ENCODE measurements at regions not wholly inside any gene's neighbourhood (a gene's known extent, or its start where the extent isn't known, plus 50 kb on each side); places are given as distances from the start of the nearest gene placed in this dataset.

- in situ Hi-C loops (cut with HindIII; ENCODE audit: low sequenced_read_pairs): no loop called here
Measured at GRCh38 chr2:237011206-237011795, 74.4 kb upstream of the COPS8 start.

GRCh38 chr2:237012004-237012403, 73.7 kb upstream of the COPS8 start:
- in situ Hi-C loops (cut with HindIII; ENCODE audit: low sequenced_read_pairs): no loop called here

GRCh38 chr2:237012577-237013267, 73.0 kb upstream of the COPS8 start:
- in situ Hi-C loops (cut with HindIII; ENCODE audit: low sequenced_read_pairs): no loop called here

- in situ Hi-C loops (cut with HindIII; ENCODE audit: low sequenced_read_pairs): no loop called here
Measured at GRCh38 chr2:237016121-237016915, 69.4 kb upstream of the COPS8 start.

- in situ Hi-C loops (cut with HindIII; ENCODE audit: low sequenced_read_pairs): no loop called here
Measured at GRCh38 chr2:237020090-237020489, 65.6 kb upstream of the COPS8 start.

- in situ Hi-C loops (cut with HindIII; ENCODE audit: low sequenced_read_pairs): no loop called here
Measured at GRCh38 chr2:237022533-237022932, 63.2 kb upstream of the COPS8 start.

- in situ Hi-C loops (cut with HindIII; ENCODE audit: low sequenced_read_pairs): no loop called here
Measured at GRCh38 chr2:237024255-237024654, 61.4 kb upstream of the COPS8 start.

GRCh38 chr2:237025090-237025865, 60.4 kb upstream of the COPS8 start:
- in situ Hi-C loops (cut with HindIII; ENCODE audit: low sequenced_read_pairs): no loop called here

- in situ Hi-C loops (cut with HindIII; ENCODE audit: low sequenced_read_pairs): no loop called here
Measured at GRCh38 chr2:237026981-237027711, 58.5 kb upstream of the COPS8 start.

GRCh38 chr2:237027712-237028029, 58.0 kb upstream of the COPS8 start:
- in situ Hi-C loops (cut with HindIII; ENCODE audit: low sequenced_read_pairs): no loop called here

- in situ Hi-C loops (cut with HindIII; ENCODE audit: low sequenced_read_pairs): no loop called here
Measured at GRCh38 chr2:237030382-237030781, 55.3 kb upstream of the COPS8 start.

GRCh38 chr2:237033536-237034060, 52.1 kb upstream of the COPS8 start:
- in situ Hi-C loops (cut with HindIII; ENCODE audit: low sequenced_read_pairs): no loop called here

GRCh38 chr2:237035781-237036475, 49.8 kb upstream of the COPS8 start:
- in situ Hi-C loops (cut with HindIII; ENCODE audit: low sequenced_read_pairs): no loop called here
